Heart left ventricle (tissue), 16 donors: ENCODE measurements at regions not wholly inside any gene's neighbourhood (a gene's known extent, or its start where the extent isn't known, plus 50 kb on each side); places are given as distances from the start of the nearest gene placed in this dataset.

Source experiments
- ATAC-seq, 4 donors: fragments of 200-7000 bp; cut with Tn5 transposase; one replicate each; pipeline ENCODE4 v1.9.1; 2020 to 2022; ENCODE audit warnings: moderate library complexity in 4 of 4, mild to moderate bottlenecking in 3 of 4, moderate number of reproducible peaks in 1 of 4
- DNase-seq, 5 donors: peaks; one replicate each; pipeline ENCODE4 v3.0.0-alpha.2; 2020
- H3K27ac ChIP-seq, 12 donors: fragments of 200-600 bp; sonication (generic) in 4 of 12; one replicate each; pipeline versions ENCODE4 v1.5.0 to v1.8.0; 2016 to 2022; ENCODE audit warnings: mild to moderate bottlenecking in 2 of 12
- H3K27me3 ChIP-seq, 9 donors: fragments of 200-600 bp; sonication (generic) in 2 of 9; one replicate each; pipeline versions ENCODE4 v1.5.1 to v1.8.0; 2016 to 2022; ENCODE audit warnings: mild to moderate bottlenecking in 3 of 9
- H3K36me3 ChIP-seq, 9 donors: fragments of 200-600 bp; sonication (generic) in 2 of 9; one replicate each; pipeline versions ENCODE4 v1.5.0 to v1.8.0; 2018 to 2022; ENCODE audit warnings: mild to moderate bottlenecking in 2 of 9
- H3K4me1 ChIP-seq, 12 donors: fragments of 200-600 bp; sonication (generic) in 4 of 12; one replicate each; pipeline versions ENCODE4 v1.5.0 to v1.8.0; 2016 to 2022; ENCODE audit warnings: mild to moderate bottlenecking in 3 of 12
- H3K4me3 ChIP-seq, 12 donors: fragments of 200-600 bp; sonication (generic) in 4 of 12; one replicate each; pipeline versions ENCODE4 v1.5.0 to v1.8.0; 2017 to 2022; ENCODE audit warnings: mild to moderate bottlenecking in 9 of 12, moderate library complexity in 4 of 12
- H3K9me3 ChIP-seq, 12 donors: fragments of 200-600 bp; sonication (generic) in 4 of 12; one replicate each; pipeline versions ENCODE4 v1.5.0 to v1.8.0; 2016 to 2022; ENCODE audit warnings: mild to moderate bottlenecking in 1 of 12
- POLR2A ChIP-seq, 2 donors: fragments of 450-650 bp; IDR thresholded peaks; one replicate each; pipeline ENCODE4 v1.6.1; 2017; ENCODE audit warnings: antibody characterized with exemption in 2 of 2, mild to moderate bottlenecking in 2 of 2, moderate library complexity in 2 of 2
- WGBS, 4 donors: extraction: QIAGEN DNeasy Blood & Tissue Kit in 2 of 4; methylation state at CpG; one replicate each; pipeline versions ENCODE4 v1.1.5 to v1.1.7; 2013 to 2018; 5-methylcytosine and 5-hydroxymethylcytosine counted together
- intact Hi-C, 10 donors: fragments of 100-400 bp; cut with DNase I; formaldehyde crosslinking; loops; one replicate each; pipeline versions ENCODE4 v1.11.1 to v1.14.2; 2022
- TF ChIP-seq, protein P1 (sequence below), 12 donors: fragments of 200-600 bp; sonication (generic) in 4 of 12; IDR thresholded peaks; one replicate each; pipeline versions ENCODE4 v1.5.0 to v1.8.0; 2018 to 2022; ENCODE audit warnings: antibody characterized with exemption in 12 of 12, mild to moderate bottlenecking in 5 of 12
- donor health status: ischemic (EF 13 %, LVEDD 7.1; RV severe dilation, severe dysfunction).
- donor health status: healthy with polysubstance abuse.
- donor health status: DM: no; HTN: yes; CAD: no.
- donor health status: DM: no; HTN: no; CAD: no.
- donor health status: ischemic (EF 25% LVEDD 6.9; RV normal size, moderate dysfunction).
- donor health status: ischemic (EF 25% LVEDD 5.7; RV mildly dilated, moderate dysfunction).
- donor health status: healthy.
- donor health status: DM: yes; HTN: yes; CAD: no.
- donor health status: ischemic (EF 35%, LVEDD 5.7; RV mildly dilated, moderate dysfunction).
- donor health status: nonischemic (EF 11% LVEDD 7.7; RV severe dilation, severe dysfunction).
- donor health status: DM: yes; HTN: yes; CAD: no.
- donor health status: PGD.
- donor health status: ischemic (EF 29% LVEDD 5.4; RV normal size, mild dysfunction).
- donor health status: nonischemic (EF 23%, LVEDD 6.1; RV moderate dilation, normal function).

DNA sequence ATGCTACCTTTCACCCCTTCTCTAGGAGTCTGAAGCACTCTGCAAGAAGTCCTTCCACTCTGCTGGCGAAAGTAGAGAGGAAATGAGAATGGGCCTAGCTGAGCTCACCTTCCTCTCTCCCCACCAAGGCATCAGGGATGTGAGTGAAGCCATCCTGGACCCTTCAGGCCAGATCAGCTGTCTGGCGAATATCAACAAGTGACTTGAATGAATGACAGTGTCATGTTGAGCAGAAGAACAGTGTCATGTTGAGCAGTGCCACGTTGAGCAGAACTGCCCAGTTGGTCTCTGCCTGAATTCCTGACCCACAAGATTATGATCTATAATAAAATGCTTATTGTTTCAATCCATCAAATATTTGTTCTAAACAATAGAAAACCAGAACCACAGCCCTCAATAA, 166.2 kb upstream of the RFC3 start:
- intact Hi-C loops, result no loop called here
- WGBS, 4 donors, result 69 to 85% (median 77%) methylated on average over 3 of the region's 3 CpGs
- DNase-seq (no peak), ATAC-seq (no peak)
- Histone ChIP-seq H3K9me3 (no peaks in the 10 kb centered on the region), H3K4me1 (no peaks in the 10 kb centered on the region), H3K27ac (no peak overlapping the region), H3K27me3 (no peaks in the 10 kb centered on the region), H3K4me3 (no peak overlapping the region), H3K36me3 (no peaks in the 10 kb centered on the region)
- TF ChIP-seq POLR2A (IDR thresholded peaks at IDR 0.05), result no peak

DNA sequence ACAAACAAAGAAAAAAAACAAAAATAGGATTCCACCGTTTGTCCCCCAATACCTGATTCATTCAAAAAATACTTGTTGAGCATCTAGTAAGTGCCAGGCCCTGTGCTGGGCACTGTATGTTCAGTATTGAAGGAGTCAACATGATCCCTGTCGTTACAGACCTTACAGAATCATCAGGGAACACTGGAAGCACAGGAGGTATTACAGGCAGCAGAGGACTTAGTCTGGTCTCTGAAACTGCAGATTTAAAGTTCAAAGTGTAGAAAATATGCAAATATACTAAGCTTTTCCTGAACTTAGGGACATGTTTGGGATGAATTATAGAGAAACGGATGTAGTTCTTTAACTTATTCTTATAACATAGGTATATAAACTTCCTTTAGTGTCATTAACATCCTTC, 160.7 kb upstream of the RFC3 start:
- DNase-seq (no peak), ATAC-seq (no peak)
- intact Hi-C loops, result no loop called here
- no peak overlapping the region for H3K27ac ChIP-seq
- no peaks in the 10 kb centered on the region for H3K9me3 ChIP-seq
- H3K27me3 ChIP-seq, result no peaks in the 10 kb centered on the region
- TF ChIP-seq, protein P1, sequence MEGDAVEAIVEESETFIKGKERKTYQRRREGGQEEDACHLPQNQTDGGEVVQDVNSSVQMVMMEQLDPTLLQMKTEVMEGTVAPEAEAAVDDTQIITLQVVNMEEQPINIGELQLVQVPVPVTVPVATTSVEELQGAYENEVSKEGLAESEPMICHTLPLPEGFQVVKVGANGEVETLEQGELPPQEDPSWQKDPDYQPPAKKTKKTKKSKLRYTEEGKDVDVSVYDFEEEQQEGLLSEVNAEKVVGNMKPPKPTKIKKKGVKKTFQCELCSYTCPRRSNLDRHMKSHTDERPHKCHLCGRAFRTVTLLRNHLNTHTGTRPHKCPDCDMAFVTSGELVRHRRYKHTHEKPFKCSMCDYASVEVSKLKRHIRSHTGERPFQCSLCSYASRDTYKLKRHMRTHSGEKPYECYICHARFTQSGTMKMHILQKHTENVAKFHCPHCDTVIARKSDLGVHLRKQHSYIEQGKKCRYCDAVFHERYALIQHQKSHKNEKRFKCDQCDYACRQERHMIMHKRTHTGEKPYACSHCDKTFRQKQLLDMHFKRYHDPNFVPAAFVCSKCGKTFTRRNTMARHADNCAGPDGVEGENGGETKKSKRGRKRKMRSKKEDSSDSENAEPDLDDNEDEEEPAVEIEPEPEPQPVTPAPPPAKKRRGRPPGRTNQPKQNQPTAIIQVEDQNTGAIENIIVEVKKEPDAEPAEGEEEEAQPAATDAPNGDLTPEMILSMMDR (IDR thresholded peaks at IDR 0.05), result no peak
- TF ChIP-seq POLR2A (IDR thresholded peaks at IDR 0.05), result no peak
- peaks cover 0 to 12% (median 0%) of the 10 kb centered on the region in 9 donors for H3K36me3 ChIP-seq
- no peak overlapping the region for H3K4me3 ChIP-seq
- 88 to 91% (median 89%) methylated on average over 3 of the region's 3 CpGs for WGBS, 4 donors
- no peaks in the 10 kb centered on the region for H3K4me1 ChIP-seq

DNA sequence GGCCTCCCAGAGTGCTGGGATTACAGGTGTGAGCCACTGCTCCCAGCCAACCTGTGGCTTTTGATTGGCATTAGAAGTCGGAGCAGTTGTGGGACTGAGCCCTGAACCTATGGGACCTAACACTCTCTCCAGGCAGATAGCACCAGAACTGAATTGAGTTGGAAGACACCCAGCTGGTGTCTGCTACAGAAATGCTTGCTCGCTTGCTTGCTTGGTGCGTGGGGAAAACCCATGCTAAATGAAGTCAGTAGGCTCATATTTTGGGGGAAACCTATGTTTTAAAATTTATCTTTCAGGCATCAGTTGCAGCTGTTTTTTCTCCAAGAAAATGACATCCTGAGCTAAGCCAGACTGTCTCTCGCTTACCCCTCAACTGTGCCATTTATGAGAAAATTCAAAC, 158.5 kb upstream of the RFC3 start:
- ATAC-seq (no peak), DNase-seq (no peak)
- H3K27me3 ChIP-seq, result no peaks in the 10 kb centered on the region
- no peak overlapping the region for H3K27ac ChIP-seq
- H3K36me3 ChIP-seq, result peaks cover 0 to 12% (median 0%) of the 10 kb centered on the region in 9 donors
- H3K4me3 ChIP-seq, result no peak overlapping the region
- intact Hi-C loops, result no loop called here
- no peaks in the 10 kb centered on the region for H3K4me1 ChIP-seq
- WGBS, 4 donors, result 55 to 79% (median 68%) methylated on average over 4 of the region's 4 CpGs
- no peak for TF ChIP-seq POLR2A (IDR thresholded peaks at IDR 0.05)
- TF ChIP-seq, protein P1 (IDR thresholded peaks at IDR 0.05), result no peak
- H3K9me3 ChIP-seq, result no peaks in the 10 kb centered on the region

DNA sequence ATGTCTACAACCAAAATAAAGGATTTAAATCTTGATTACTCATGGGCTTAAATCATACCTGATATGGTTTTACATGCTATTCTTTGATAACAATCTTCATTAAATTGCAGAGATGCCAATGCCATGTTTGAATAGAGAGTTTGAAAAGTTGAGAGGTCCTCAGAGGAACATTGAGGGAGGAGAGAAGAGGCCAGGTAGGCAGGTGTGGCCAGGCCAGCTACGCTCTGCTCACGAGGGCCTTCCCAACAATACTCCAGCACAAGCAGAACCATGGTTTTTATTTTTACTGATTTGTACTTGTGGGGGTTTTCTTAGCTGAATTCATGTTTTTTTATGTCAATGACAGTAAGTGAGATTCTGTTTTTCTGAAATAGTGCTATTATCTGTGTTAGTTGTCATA, 158.1 kb upstream of the RFC3 start:
- no peak for TF ChIP-seq POLR2A (IDR thresholded peaks at IDR 0.05)
- TF ChIP-seq, protein P1 (IDR thresholded peaks at IDR 0.05), result no peak
- no peaks in the 10 kb centered on the region for H3K9me3 ChIP-seq
- H3K27ac ChIP-seq, result no peak overlapping the region
- intact Hi-C loops, result no loop called here
- no peaks in the 10 kb centered on the region for H3K27me3 ChIP-seq
- peaks cover 0 to 12% (median 0%) of the 10 kb centered on the region in 9 donors for H3K36me3 ChIP-seq
- no peak overlapping the region for H3K4me3 ChIP-seq
- DNase-seq, result no peak
- no peak for ATAC-seq
- 92 to 97% (median 96%) methylated on average over 2 of the region's 2 CpGs for WGBS, 4 donors
- H3K4me1 ChIP-seq, result no peaks in the 10 kb centered on the region

DNA sequence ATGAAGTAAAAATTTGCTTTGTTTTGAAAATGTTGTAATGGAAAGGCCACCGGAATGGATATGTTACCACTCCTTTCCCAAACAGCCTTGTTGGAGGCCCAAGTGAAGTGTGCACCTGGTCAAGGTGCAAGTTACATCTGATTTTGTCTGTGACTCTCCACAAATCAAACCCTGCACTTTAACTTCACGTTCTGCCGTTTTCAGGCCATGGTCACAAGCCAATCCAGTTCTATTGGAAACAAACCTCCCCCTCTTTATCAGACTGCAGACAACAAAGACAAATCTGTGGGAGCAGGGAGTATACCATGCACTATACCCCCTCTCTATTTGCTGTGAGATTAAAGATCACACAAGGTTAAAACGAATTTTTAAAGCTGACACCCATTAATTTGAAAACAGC, 155.6 kb upstream of the RFC3 start:
- Histone ChIP-seq H3K36me3 (peaks cover 0 to 9% (median 0%) of the 10 kb centered on the region in 9 donors), H3K4me1 (no peaks in the 10 kb centered on the region), H3K27me3 (no peaks in the 10 kb centered on the region), H3K4me3 (no peak overlapping the region), H3K9me3 (no peaks in the 10 kb centered on the region), H3K27ac (no peak overlapping the region)
- ATAC-seq (no peak), DNase-seq (no peak)
- intact Hi-C loops, result no loop called here
- 73 to 81% (median 76%) methylated on average over 4 of the region's 4 CpGs for WGBS, 4 donors
- TF ChIP-seq POLR2A (IDR thresholded peaks at IDR 0.05), result no peak
- TF ChIP-seq, protein P1 (IDR thresholded peaks at IDR 0.05), result no peak
